ENCODE measurements at regions not wholly inside any gene's neighbourhood (a gene's known extent, or its start where the extent isn't known, plus 50 kb on each side); places are given as distances from the start of the nearest gene placed in this dataset.
A peak's percentile ranks its signal among the peaks of the same experiment; 100 is the strongest.

GRCh38 chr9:109914280-109915027 is 134.5 kb downstream of the PALM2AKAP2 start:
- TF ChIP-seq, protein P1, sequence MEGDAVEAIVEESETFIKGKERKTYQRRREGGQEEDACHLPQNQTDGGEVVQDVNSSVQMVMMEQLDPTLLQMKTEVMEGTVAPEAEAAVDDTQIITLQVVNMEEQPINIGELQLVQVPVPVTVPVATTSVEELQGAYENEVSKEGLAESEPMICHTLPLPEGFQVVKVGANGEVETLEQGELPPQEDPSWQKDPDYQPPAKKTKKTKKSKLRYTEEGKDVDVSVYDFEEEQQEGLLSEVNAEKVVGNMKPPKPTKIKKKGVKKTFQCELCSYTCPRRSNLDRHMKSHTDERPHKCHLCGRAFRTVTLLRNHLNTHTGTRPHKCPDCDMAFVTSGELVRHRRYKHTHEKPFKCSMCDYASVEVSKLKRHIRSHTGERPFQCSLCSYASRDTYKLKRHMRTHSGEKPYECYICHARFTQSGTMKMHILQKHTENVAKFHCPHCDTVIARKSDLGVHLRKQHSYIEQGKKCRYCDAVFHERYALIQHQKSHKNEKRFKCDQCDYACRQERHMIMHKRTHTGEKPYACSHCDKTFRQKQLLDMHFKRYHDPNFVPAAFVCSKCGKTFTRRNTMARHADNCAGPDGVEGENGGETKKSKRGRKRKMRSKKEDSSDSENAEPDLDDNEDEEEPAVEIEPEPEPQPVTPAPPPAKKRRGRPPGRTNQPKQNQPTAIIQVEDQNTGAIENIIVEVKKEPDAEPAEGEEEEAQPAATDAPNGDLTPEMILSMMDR (conservative IDR thresholded peaks at IDR 0.05; ENCODE audit: control insufficient read depth, insufficient read depth, low read depth, low read length), result no peak
- peak; percentile 94 for DNase-seq (ENCODE audit: low read depth)
- no peak overlapping the region for H3K4me3 ChIP-seq (ENCODE audit: control insufficient read depth, low read depth, low read length)

- DNase-seq (ENCODE audit: low read depth), result no peak
- no peak overlapping the region for H3K4me3 ChIP-seq (ENCODE audit: control insufficient read depth, low read depth, low read length)
- TF ChIP-seq, protein P1 (conservative IDR thresholded peaks at IDR 0.05; ENCODE audit: control insufficient read depth, insufficient read depth, low read depth, low read length), result no peak
Observed at GRCh38 chr9:109916316-109916715, 136.3 kb downstream of the PALM2AKAP2 start.

- TF ChIP-seq, protein P1 (conservative IDR thresholded peaks at IDR 0.05; ENCODE audit: control insufficient read depth, insufficient read depth, low read depth, low read length), result no peak
- H3K4me3 ChIP-seq (ENCODE audit: control insufficient read depth, low read depth, low read length), result no peak overlapping the region
- DNase-seq (ENCODE audit: low read depth), result no peak
Observed at GRCh38 chr9:109918339-109919163, 138.6 kb downstream of the PALM2AKAP2 start.

- TF ChIP-seq, protein P1 (conservative IDR thresholded peaks at IDR 0.05; ENCODE audit: control insufficient read depth, insufficient read depth, low read depth, low read length), result no peak
- H3K4me3 ChIP-seq (ENCODE audit: control insufficient read depth, low read depth, low read length), result no peak overlapping the region
- DNase-seq (ENCODE audit: low read depth), result no peak
Observed at GRCh38 chr9:109919736-109920408, 139.9 kb downstream of the PALM2AKAP2 start.

DNA sequence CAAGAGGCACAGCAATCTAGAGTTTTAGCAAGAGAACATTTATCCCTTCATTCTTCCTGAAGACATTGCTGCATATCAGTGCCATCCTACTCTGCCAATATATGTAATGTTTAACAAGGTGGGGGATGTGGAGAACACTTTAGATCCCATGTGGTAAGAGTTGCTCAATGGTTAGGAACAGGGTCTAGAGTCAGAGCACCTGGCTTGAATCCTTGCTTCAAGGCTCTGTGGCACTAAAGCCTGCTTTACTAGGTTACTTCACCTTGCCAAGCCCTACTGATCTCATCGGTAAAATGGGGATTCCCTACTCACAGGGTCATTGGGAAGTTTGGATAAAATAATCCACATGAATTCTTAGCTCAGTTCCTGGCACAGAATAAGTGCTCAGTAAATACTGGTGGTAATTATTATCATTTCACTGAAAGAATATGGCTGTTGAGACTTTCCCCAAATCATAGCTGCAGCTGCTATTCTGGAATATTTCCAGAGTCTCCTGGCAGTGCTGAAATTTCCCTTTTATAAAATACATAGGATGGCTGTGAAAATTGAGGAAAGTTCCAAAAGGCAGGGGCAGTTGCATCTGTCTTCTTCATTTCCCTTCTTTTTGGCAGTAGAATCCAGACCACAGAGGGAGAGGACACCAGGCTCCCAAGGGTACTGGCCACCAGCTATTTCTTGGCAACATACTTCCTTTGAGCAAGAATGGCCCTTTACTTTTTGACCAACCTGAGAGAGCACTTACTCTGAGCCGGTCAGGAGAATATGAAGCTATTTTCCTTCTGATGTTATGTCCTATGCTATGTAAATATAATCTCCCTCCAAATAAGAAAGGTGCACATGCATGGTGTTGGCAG is 142.8 kb downstream of the PALM2AKAP2 start:
- no peak overlapping the region for H3K4me3 ChIP-seq (ENCODE audit: control insufficient read depth, low read depth, low read length)
- TF ChIP-seq, protein P1 (conservative IDR thresholded peaks at IDR 0.05; ENCODE audit: control insufficient read depth, insufficient read depth, low read depth, low read length), result no peak
- no peak for DNase-seq (ENCODE audit: low read depth)

- H3K4me3 ChIP-seq (ENCODE audit: control insufficient read depth, low read depth, low read length), result no peak overlapping the region
- no peak for DNase-seq (ENCODE audit: low read depth)
- TF ChIP-seq, protein P1 (conservative IDR thresholded peaks at IDR 0.05; ENCODE audit: control insufficient read depth, insufficient read depth, low read depth, low read length), result no peak
Observed at GRCh38 chr9:109923471-109923760, 143.4 kb downstream of the PALM2AKAP2 start.
